ENCODE measurements at regions not wholly inside any gene's neighbourhood (a gene's known extent, or its start where the extent isn't known, plus 50 kb on each side); places are given as distances from the start of the nearest gene placed in this dataset.

DNA sequence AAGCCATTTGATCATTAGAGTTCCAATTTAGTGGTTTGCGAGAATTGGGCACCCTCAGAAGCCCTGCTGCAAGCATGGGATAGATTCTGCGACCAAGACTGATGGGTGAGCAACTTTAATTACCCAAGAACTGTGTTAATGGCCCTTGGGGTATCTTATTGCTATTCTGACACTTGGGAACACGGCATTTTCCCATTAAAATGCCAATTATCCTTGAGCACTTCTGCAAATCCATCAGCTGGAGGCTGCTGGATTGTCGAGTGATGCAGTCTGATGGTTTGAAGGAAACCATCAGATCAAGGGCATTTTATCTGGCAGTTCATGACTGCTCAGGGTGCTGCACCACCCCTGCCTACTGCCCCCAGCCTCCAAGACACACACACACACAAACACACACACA lies 183.6 kb upstream of the PROK2 start:
- TF ChIP-seq, protein P1, sequence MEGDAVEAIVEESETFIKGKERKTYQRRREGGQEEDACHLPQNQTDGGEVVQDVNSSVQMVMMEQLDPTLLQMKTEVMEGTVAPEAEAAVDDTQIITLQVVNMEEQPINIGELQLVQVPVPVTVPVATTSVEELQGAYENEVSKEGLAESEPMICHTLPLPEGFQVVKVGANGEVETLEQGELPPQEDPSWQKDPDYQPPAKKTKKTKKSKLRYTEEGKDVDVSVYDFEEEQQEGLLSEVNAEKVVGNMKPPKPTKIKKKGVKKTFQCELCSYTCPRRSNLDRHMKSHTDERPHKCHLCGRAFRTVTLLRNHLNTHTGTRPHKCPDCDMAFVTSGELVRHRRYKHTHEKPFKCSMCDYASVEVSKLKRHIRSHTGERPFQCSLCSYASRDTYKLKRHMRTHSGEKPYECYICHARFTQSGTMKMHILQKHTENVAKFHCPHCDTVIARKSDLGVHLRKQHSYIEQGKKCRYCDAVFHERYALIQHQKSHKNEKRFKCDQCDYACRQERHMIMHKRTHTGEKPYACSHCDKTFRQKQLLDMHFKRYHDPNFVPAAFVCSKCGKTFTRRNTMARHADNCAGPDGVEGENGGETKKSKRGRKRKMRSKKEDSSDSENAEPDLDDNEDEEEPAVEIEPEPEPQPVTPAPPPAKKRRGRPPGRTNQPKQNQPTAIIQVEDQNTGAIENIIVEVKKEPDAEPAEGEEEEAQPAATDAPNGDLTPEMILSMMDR (IDR thresholded peaks at IDR 0.05; ENCODE audit: insufficient read depth, low read depth, low read length, missing control alignments), result no peak
- no peak for DNase-seq (ENCODE audit: low read depth)

DNA sequence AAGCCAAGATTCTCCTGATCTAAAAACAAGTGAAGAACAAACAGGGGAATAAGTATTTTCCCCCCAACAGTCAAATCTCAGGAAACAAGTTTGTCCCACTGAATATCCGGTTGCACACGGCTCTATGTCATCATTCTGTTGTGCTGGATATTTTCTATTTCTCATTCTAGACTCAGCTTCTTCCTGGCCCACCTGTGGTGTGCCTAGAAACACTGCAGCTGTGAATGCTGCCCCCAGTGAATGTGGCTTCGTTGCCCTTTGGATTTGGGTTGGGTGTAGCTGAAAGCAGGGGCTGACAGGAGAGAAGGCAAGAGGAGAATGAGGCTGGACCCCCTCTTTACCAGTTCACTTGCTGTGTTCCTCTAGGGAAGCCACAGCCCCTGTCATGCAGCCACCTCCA lies 181.2 kb upstream of the PROK2 start:
- TF ChIP-seq, protein P1 (IDR thresholded peaks at IDR 0.05; ENCODE audit: insufficient read depth, low read depth, low read length, missing control alignments), result no peak
- no peak for DNase-seq (ENCODE audit: low read depth)

More for the DNA sequence above, 183.6 kb upstream of the PROK2 start:
- H3K4me3 ChIP-seq (ENCODE audit: low read depth, low read length), result no peak overlapping the region

DNA sequence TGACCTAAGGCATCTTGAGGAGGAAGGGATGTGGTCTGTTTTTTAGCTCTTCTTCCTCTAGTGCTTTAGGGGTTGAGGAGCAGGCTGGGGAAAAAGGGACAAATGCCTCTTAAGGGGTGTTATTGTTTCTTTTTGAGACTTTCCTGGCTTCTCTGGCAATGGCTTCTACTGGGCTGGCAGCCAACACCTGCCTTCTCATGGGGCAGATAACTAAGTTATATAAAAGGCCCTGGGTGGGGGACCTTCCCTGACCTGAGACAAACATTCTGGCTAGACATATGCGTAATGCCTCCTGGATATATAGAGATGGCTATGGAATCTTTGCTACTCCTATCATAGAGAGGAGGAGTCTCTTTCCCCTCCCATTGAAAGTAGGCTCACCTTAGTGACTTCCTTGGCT lies 179.2 kb upstream of the PROK2 start:
- no peak overlapping the region for H3K4me3 ChIP-seq (ENCODE audit: low read depth, low read length)
- DNase-seq (ENCODE audit: low read depth), result no peak
- TF ChIP-seq, protein P1 (IDR thresholded peaks at IDR 0.05; ENCODE audit: insufficient read depth, low read depth, low read length, missing control alignments), result no peak

More for the DNA sequence above, 181.2 kb upstream of the PROK2 start:
- H3K4me3 ChIP-seq (ENCODE audit: low read depth, low read length), result no peak overlapping the region

DNA sequence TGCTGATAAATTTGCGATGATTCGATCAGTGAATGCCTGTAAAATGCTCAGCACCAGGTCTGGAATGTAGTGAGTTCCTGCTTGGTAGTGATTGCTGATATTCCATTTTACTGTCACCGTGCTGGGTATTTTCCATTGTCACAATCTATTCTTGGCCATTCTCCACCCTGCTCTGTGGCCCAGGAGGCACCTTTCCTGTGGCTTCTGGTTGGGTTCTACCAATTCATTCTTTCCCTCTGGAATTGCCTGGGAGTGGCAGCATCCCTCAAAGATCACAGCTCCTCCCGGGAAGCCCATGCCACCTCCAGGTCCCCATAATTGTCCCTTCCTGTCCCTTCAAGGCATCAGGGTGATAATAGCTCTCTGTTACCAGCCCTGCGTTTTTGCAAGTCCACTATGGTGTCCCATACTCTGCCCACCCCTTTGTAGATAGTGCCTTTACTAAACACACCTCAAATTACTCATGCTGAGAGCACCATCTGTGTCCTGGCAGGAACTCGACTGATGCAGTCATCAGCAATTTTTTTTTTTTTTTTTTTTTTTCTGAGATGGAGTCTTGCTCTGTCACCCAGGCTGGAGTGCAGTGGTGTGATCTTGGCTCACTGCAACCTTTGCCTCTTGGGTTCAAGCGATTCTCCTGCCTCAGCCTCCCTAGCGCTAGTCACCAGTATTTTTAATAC lies 177.8 kb upstream of the PROK2 start:
- TF ChIP-seq, protein P1 (IDR thresholded peaks at IDR 0.05; ENCODE audit: insufficient read depth, low read depth, low read length, missing control alignments), result no peak
- peak; percentile 34 for DNase-seq (ENCODE audit: low read depth)
- H3K4me3 ChIP-seq (ENCODE audit: low read depth, low read length), result no peak overlapping the region

DNA sequence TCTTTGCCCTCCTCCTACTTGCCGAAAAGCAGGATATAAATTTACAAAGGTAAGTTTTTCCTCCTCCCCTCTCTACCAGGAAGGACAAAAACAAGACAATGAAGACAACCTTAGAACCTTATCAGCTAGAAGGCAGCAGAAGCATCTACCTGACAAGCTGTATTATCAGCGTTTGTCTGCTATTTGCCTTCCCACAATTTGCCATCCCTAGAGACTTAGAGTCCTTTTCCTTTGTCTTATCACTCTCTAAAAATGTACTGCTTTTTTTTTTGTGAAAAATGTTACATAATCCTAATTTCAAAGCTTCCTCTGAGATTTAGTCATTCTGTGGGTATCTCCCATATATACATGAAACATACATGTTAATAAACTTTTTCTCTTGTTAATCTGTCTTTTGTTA lies 176.9 kb upstream of the PROK2 start:
- DNase-seq (ENCODE audit: low read depth), result no peak
- TF ChIP-seq, protein P1 (IDR thresholded peaks at IDR 0.05; ENCODE audit: insufficient read depth, low read depth, low read length, missing control alignments), result no peak
- no peak overlapping the region for H3K4me3 ChIP-seq (ENCODE audit: low read depth, low read length)

DNA sequence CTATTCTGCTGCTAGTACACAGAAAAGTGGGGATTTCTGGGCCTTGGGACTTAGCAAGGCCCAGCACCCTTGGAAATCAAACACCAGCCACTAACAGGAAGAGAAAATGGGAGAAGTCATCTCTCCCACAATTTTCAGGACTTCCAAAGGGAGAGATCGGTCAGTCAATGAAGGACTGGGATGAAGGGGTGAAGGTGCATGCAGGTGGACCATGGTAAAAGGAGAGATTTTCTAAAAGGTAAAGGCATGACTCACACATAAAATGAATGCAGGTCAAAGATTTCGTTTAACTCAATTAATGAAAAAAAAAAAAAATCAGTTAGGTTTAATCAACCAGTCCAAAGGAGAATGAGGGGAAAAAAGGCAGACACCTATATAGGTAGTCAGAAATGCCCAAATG lies 176.4 kb upstream of the PROK2 start:
- TF ChIP-seq, protein P1 (IDR thresholded peaks at IDR 0.05; ENCODE audit: insufficient read depth, low read depth, low read length, missing control alignments), result no peak
- DNase-seq (ENCODE audit: low read depth), result no peak
- H3K4me3 ChIP-seq (ENCODE audit: low read depth, low read length), result no peak overlapping the region

DNA sequence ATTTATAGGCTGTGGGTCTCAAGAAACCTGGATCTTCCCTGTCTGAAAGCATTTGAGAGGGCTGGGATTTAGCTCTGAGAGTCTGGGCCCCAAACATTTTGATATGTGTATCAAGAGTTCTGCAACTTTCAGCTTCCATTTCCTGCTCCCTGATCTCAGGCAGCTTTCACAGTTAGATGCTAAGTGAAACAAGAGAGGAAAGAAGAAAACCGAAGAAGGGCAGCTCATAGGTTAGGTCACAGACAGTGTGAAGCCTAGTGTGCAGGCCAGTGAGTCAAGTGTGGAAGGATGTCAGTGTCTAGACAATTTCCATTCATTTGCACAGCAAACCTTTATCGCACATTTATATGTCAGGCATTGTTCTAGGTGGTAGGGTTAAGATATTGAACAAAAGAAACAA lies 173.6 kb upstream of the PROK2 start:
- TF ChIP-seq, protein P1 (IDR thresholded peaks at IDR 0.05; ENCODE audit: insufficient read depth, low read depth, low read length, missing control alignments), result no peak
- DNase-seq (ENCODE audit: low read depth), result peak; percentile 76
- H3K4me3 ChIP-seq (ENCODE audit: low read depth, low read length), result no peak overlapping the region

All from GM12865 (cell line).